ENCODE measurements at regions not wholly inside any gene's neighbourhood (a gene's known extent, or its start where the extent isn't known, plus 50 kb on each side); places are given as distances from the start of the nearest gene placed in this dataset.

DNA sequence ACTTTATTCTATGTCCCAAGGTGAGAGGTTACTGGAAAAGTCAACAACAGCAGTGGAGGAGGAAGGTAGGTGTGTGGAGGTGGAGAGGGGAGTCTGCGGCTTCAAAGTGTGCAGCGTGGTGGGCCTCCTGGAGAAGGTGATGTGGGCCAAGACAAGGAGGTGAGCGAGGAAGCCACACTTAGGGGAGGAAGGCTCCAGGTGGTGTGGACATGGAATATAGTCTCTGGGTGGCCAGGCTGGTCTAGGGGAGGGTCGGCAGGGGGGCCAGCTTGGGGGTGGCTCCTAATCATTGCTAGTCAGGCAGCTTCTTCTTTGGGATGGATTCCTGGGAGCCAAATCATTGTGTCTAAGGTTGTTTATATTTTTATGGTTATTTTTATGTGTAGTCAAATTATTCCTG is 111.5 kb upstream of the CDH4 start:
- intact Hi-C loops (cut with micrococcal nuclease): no loop called here
- no peaks in the 10 kb centered on the region for H3K36me3 ChIP-seq (ENCODE audit: control insufficient read depth, insufficient read depth, low read length)
- H2AK9ac ChIP-seq (replicated peaks; ENCODE audit: low read depth, low read length, poor library complexity): no peak overlapping the region
- no peak overlapping the region for H4K5ac ChIP-seq (ENCODE audit: low read depth, low read length)
- no CpG with 5 or more reads among the region's 4 CpGs for WGBS, 2 experiments (ENCODE audit: extremely low coverage in 2 of 2, insufficient read length in 1 of 2)
- H3K4me2 ChIP-seq (ENCODE audit: low read depth, low read length): no peak overlapping the region
- H3K4ac ChIP-seq (ENCODE audit: low read depth, low read length): no peak overlapping the region
- H3K9me3 ChIP-seq (ENCODE audit: control insufficient read depth, insufficient read depth, low read length): no peaks in the 10 kb centered on the region
- H3K23ac ChIP-seq (ENCODE audit: low read depth, low read length): no peak overlapping the region
- no peak overlapping the region for H2AK5ac ChIP-seq (ENCODE audit: low read depth, low read length)
- H3K56ac ChIP-seq (ENCODE audit: extremely low read depth, insufficient read depth, low read length): no peak overlapping the region
- H3K27me3 ChIP-seq (ENCODE audit: control insufficient read depth, insufficient read depth, low read length): peaks cover 16% of the 10 kb centered on the region
- no TSS peak for BruUV-seq (replicated peaks)
- H4K20me1 ChIP-seq (ENCODE audit: insufficient read depth, low read length): no peaks in the 10 kb centered on the region
- no peak overlapping the region for H2BK5ac ChIP-seq (ENCODE audit: low read depth, low read length, poor library complexity, severe bottlenecking)
- POLR2A ChIA-PET (ENCODE audit: unreplicated experiment): no interaction called here
- CTCF ChIA-PET: no interaction called here
- H4K8ac ChIP-seq (ENCODE audit: low read depth in 2 of 2, low read length in 2 of 2): no peak overlapping the region
- H3K9me1 ChIP-seq (ENCODE audit: insufficient read depth, low read length): no peaks in the 10 kb centered on the region
- in situ Hi-C loops (cut with MboI; ENCODE audit: low sequenced_read_pairs): no loop called here
- no peak overlapping the region for H3K18ac ChIP-seq (ENCODE audit: low read depth, low read length)
- H3K4me1 ChIP-seq (ENCODE audit: control insufficient read depth, insufficient read depth, low read length): no peaks in the 10 kb centered on the region
- no peak overlapping the region for H4K91ac ChIP-seq (ENCODE audit: insufficient read depth, low read depth, low read length)
- no peak overlapping the region for H3K14ac ChIP-seq (replicated peaks; ENCODE audit: low read depth, low read length)
- H2BK15ac ChIP-seq (ENCODE audit: low read depth, low read length): no peak overlapping the region
- H3K9ac ChIP-seq (ENCODE audit: low read depth, low read length): no peak overlapping the region
- no peak for TF ChIP-seq CEBPB (IDR thresholded peaks at IDR 0.05; ENCODE audit: low read depth, low read length)
- TF ChIP-seq ELK1 (IDR thresholded peaks at IDR 0.05; ENCODE audit: borderline replicate concordance, low read depth, low read length): no peak
- TF ChIP-seq RAD21 (IDR thresholded peaks at IDR 0.05; ENCODE audit: low read length): no peak
- TF ChIP-seq, protein P1, sequence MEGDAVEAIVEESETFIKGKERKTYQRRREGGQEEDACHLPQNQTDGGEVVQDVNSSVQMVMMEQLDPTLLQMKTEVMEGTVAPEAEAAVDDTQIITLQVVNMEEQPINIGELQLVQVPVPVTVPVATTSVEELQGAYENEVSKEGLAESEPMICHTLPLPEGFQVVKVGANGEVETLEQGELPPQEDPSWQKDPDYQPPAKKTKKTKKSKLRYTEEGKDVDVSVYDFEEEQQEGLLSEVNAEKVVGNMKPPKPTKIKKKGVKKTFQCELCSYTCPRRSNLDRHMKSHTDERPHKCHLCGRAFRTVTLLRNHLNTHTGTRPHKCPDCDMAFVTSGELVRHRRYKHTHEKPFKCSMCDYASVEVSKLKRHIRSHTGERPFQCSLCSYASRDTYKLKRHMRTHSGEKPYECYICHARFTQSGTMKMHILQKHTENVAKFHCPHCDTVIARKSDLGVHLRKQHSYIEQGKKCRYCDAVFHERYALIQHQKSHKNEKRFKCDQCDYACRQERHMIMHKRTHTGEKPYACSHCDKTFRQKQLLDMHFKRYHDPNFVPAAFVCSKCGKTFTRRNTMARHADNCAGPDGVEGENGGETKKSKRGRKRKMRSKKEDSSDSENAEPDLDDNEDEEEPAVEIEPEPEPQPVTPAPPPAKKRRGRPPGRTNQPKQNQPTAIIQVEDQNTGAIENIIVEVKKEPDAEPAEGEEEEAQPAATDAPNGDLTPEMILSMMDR (conservative IDR thresholded peaks at IDR 0.05; ENCODE audit: low read depth, low read length): no peak
- TF ChIP-seq SMC3 (IDR thresholded peaks at IDR 0.05; ENCODE audit: low read depth, low read length): no peak
- H3K27ac ChIP-seq (ENCODE audit: insufficient read depth, low read length): no peak overlapping the region
- DNase-seq (no peak), ATAC-seq (ENCODE audit: low read depth) (no peak)
- H2AFZ ChIP-seq (replicated peaks; ENCODE audit: low read length, poor library complexity): no peak overlapping the region
- H2BK120ac ChIP-seq (ENCODE audit: low read depth, low read length): no peak overlapping the region
- H3K79me1 ChIP-seq (ENCODE audit: low read depth in 1 of 2, low read length in 2 of 2): no peaks in the 10 kb centered on the region
- dilution Hi-C loops (cut with HindIII; ENCODE audit: low sequenced_read_pairs, unreplicated experiment): no loop called here
- H3K4me3 ChIP-seq (ENCODE audit: insufficient read depth, low read depth, low read length): no peak overlapping the region
- H2BK20ac ChIP-seq (ENCODE audit: low read depth, low read length): no peak overlapping the region
